Chondrocyte (in vitro differentiated cells): ENCODE measurements at regions not wholly inside any gene's neighbourhood (a gene's known extent, or its start where the extent isn't known, plus 50 kb on each side); places are given as distances from the start of the nearest gene placed in this dataset.

Source experiments
- DNase-seq: peaks from one replicate; pipeline ENCODE4 v3.0.0; 2021; ENCODE audit warnings: mixed read lengths, low spot score
- H3K27ac Mint-ChIP-seq: one replicate; pipeline ENCODE4 v1.8.0; 2021; ENCODE audit warnings: mild to moderate bottlenecking, moderate library complexity, mixed read lengths; ENCODE audit not compliant: unreplicated experiment
- H3K27me3 Mint-ChIP-seq: 2 replicates; pipeline ENCODE4 v1.8.0; 2021; ENCODE audit warnings: low read depth, mixed read lengths
- H3K36me3 Mint-ChIP-seq: 2 replicates; pipeline ENCODE4 v1.8.0; 2021; ENCODE audit warnings: low read depth, mixed read lengths
- H3K4me1 Mint-ChIP-seq: 2 replicates; pipeline ENCODE4 v1.8.0; 2021; ENCODE audit warnings: low read depth, mild to moderate bottlenecking, mixed read lengths
- H3K4me3 Mint-ChIP-seq: one replicate; pipeline ENCODE4 v1.8.0; 2021; ENCODE audit warnings: mild to moderate bottlenecking, moderate library complexity, mixed read lengths; ENCODE audit not compliant: unreplicated experiment
- H3K9me3 Mint-ChIP-seq: 2 replicates; pipeline ENCODE4 v1.8.0; 2021; ENCODE audit warnings: low read depth, mixed read lengths
- CTCF ChIP-seq: fragments of 200-600 bp; sonication (generic); IDR thresholded peaks from 2 replicates; pipeline ENCODE4 v1.5.0; 2021; ENCODE audit warnings: antibody characterized with exemption, mild to moderate bottlenecking, moderate library complexity

GRCh38 chr15:46620392-46621013, 985.7 kb downstream of the SQOR start:
- no peaks in the 10 kb centered on the region for H3K4me1 Mint-ChIP-seq
- no peak overlapping the region for H3K27ac Mint-ChIP-seq
- peaks cover 34% of the 10 kb centered on the region for H3K9me3 Mint-ChIP-seq
- no peak for DNase-seq
- H3K36me3 Mint-ChIP-seq, result no peaks in the 10 kb centered on the region
- H3K4me3 Mint-ChIP-seq, result no peak overlapping the region
- no peaks in the 10 kb centered on the region for H3K27me3 Mint-ChIP-seq
- no peak for TF ChIP-seq CTCF

GRCh38 chr15:46622851-46623250, 988.0 kb downstream of the SQOR start:
- Mint-ChIP-seq H3K4me1 (no peaks in the 10 kb centered on the region), H3K4me3 (no peak overlapping the region), H3K36me3 (no peaks in the 10 kb centered on the region), H3K27ac (no peak overlapping the region), H3K9me3 (peaks cover 29% of the 10 kb centered on the region), H3K27me3 (no peaks in the 10 kb centered on the region)
- no peak for DNase-seq
- TF ChIP-seq CTCF, result no peak

GRCh38 chr15:46636206-46636605, 1001.4 kb downstream of the SQOR start:
- H3K27ac Mint-ChIP-seq, result no peak overlapping the region
- H3K4me3 Mint-ChIP-seq, result no peak overlapping the region
- DNase-seq, result no peak
- H3K36me3 Mint-ChIP-seq, result no peaks in the 10 kb centered on the region
- no peaks in the 10 kb centered on the region for H3K4me1 Mint-ChIP-seq
- no peaks in the 10 kb centered on the region for H3K27me3 Mint-ChIP-seq
- TF ChIP-seq CTCF, result no peak
- H3K9me3 Mint-ChIP-seq, result peaks cover 3% of the 10 kb centered on the region

DNA sequence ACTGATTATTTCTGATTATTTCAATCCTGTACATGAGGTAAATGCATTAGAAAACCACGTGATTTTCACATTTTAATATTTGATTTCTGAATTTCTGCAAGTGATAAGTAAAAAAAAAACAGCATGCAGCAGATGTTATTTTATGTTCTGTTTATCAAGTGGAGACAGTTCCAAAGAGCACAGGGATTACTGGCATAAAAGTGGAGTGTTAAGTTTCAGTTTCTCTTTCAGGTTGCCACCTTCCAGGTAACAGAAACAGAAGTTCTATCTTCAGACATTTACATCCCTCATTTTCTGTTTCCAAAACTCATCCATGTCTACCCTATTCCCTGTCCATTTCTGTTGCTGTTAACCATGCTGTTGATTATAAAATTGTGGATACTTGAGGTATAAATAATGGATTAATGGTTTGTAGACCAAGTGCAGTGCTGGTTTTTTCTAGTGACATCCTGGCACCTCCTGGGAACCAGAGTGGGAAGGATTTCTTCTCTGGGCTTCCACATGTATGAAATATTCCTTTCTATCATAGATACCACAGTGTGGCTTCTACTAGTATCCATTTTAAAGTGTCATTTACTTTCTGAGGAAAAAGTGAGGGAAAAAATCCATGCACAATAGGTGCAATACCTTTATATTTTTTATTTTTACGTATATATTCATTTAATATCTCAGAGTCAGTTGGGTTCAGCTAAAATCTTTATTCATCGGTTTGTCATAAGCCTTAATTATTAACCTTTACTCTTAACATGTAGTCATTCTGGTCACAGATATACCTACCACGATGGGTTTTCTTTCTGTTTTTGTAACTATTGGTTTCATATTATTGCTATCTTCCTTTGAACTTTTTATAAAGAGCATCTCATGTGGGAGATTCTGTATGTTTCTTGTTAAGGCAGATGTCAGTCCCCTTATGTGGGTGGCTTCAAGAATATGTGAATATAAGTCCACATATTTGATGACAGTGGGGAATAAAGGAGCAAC, 1010.0 kb downstream of the SQOR start:
- DNase-seq, result no peak
- H3K27me3 Mint-ChIP-seq, result peaks cover 5% of the 10 kb centered on the region
- H3K9me3 Mint-ChIP-seq, result no peaks in the 10 kb centered on the region
- TF ChIP-seq CTCF, result no peak
- H3K4me3 Mint-ChIP-seq, result no peak overlapping the region
- no peaks in the 10 kb centered on the region for H3K4me1 Mint-ChIP-seq
- H3K36me3 Mint-ChIP-seq, result no peaks in the 10 kb centered on the region
- H3K27ac Mint-ChIP-seq, result no peak overlapping the region

GRCh38 chr15:46646490-46646889, 1011.7 kb downstream of the SQOR start:
- Mint-ChIP-seq H3K27me3 (peaks cover 5% of the 10 kb centered on the region), H3K9me3 (no peaks in the 10 kb centered on the region), H3K36me3 (no peaks in the 10 kb centered on the region), H3K4me3 (no peak overlapping the region), H3K4me1 (no peaks in the 10 kb centered on the region), H3K27ac (no peak overlapping the region)
- no peak for TF ChIP-seq CTCF
- no peak for DNase-seq
